ENCODE measurements at regions not wholly inside any gene's neighbourhood (a gene's known extent, or its start where the extent isn't known, plus 50 kb on each side); places are given as distances from the start of the nearest gene placed in this dataset.
"Not testable (repeated sequence)": the region's sequence is repeated elsewhere in the genome, so short reads cannot be mapped to it uniquely, and the experiment has no call there.

GRCh38 chr1:157330177-157330576, 192.0 kb upstream of the ETV3 start:
- TF ChIP-seq CTCF (IDR thresholded peaks at IDR 0.05); ZFX (IDR thresholded peaks at IDR 0.05; ENCODE audit: borderline replicate concordance): not testable (repeated sequence)

Measured in 22Rv1 (cell line).